ENCODE measurements at regions not wholly inside any gene's neighbourhood (a gene's known extent, or its start where the extent isn't known, plus 50 kb on each side); places are given as distances from the start of the nearest gene placed in this dataset.

GRCh38 chr13:78323848-78324247 lies 279.5 kb downstream of the POU4F1 start:
- 71% methylated on average over 2 of the region's 2 CpGs for WGBS
- no peaks in the 10 kb centered on the region for H3K36me3 ChIP-seq
- H3K9me3 ChIP-seq, result no peaks in the 10 kb centered on the region
- DNase-seq (ENCODE audit: low spot score in 2 of 2), result no peak
- no peak overlapping the region for H3K4me3 ChIP-seq
- no peak overlapping the region for H3K27ac ChIP-seq
- no peaks in the 10 kb centered on the region for H3K27me3 ChIP-seq
- no peak for TF ChIP-seq POLR2A (IDR thresholded peaks at IDR 0.05)
- no peak for TF ChIP-seq EP300 (IDR thresholded peaks at IDR 0.05)
- TF ChIP-seq, protein P1, sequence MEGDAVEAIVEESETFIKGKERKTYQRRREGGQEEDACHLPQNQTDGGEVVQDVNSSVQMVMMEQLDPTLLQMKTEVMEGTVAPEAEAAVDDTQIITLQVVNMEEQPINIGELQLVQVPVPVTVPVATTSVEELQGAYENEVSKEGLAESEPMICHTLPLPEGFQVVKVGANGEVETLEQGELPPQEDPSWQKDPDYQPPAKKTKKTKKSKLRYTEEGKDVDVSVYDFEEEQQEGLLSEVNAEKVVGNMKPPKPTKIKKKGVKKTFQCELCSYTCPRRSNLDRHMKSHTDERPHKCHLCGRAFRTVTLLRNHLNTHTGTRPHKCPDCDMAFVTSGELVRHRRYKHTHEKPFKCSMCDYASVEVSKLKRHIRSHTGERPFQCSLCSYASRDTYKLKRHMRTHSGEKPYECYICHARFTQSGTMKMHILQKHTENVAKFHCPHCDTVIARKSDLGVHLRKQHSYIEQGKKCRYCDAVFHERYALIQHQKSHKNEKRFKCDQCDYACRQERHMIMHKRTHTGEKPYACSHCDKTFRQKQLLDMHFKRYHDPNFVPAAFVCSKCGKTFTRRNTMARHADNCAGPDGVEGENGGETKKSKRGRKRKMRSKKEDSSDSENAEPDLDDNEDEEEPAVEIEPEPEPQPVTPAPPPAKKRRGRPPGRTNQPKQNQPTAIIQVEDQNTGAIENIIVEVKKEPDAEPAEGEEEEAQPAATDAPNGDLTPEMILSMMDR (IDR thresholded peaks at IDR 0.05), result no peak
- TF ChIP-seq POLR2AphosphoS5 (IDR thresholded peaks at IDR 0.05), result no peak
- no peaks in the 10 kb centered on the region for H3K4me1 ChIP-seq

GRCh38 chr13:78323040-78323439 lies 280.3 kb downstream of the POU4F1 start:
- Histone ChIP-seq H3K27ac (no peak overlapping the region), H3K4me1 (no peaks in the 10 kb centered on the region), H3K27me3 (no peaks in the 10 kb centered on the region), H3K4me3 (no peak overlapping the region), H3K36me3 (no peaks in the 10 kb centered on the region), H3K9me3 (no peaks in the 10 kb centered on the region)
- TF ChIP-seq POLR2A (IDR thresholded peaks at IDR 0.05), result no peak
- TF ChIP-seq, protein P1 (IDR thresholded peaks at IDR 0.05), result no peak
- TF ChIP-seq EP300 (IDR thresholded peaks at IDR 0.05), result no peak
- no peak for TF ChIP-seq POLR2AphosphoS5 (IDR thresholded peaks at IDR 0.05)
- DNase-seq (ENCODE audit: low spot score in 2 of 2), result no peak

DNA sequence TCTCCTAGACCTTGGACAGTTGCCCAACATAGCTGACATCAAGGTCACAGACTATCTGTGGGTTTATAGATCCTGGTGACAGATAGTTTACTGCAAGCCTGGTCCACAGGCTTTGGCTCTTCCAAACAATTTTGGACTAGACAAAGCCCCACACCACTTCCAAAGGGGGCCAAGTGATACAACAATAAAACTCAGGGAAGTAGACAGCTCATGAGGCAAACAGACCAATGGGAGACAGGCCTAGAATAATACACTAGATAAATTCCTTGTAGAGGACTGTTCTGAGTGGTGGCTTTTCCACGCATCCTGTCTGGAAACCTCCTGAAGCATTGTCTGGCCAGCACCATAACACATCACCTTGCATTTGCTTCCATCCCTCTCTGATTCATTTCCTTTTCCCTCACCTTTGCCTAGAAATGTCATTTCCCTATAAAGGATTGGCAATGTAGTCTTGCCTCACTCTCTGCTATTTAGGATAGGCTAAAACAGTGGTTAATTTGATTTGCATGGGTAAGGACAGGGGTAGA lies 284.2 kb downstream of the POU4F1 start:
- DNase-seq (ENCODE audit: low spot score in 2 of 2), result no peak
- Histone ChIP-seq H3K27ac (no peak overlapping the region), H3K4me3 (no peak overlapping the region), H3K4me1 (no peaks in the 10 kb centered on the region), H3K9me3 (no peaks in the 10 kb centered on the region), H3K36me3 (no peaks in the 10 kb centered on the region), H3K27me3 (no peaks in the 10 kb centered on the region)
- WGBS, result 94% methylated on average over 1 of the region's 1 CpG
- TF ChIP-seq EP300 (IDR thresholded peaks at IDR 0.05) (no peak), POLR2AphosphoS5 (IDR thresholded peaks at IDR 0.05) (no peak)
- TF ChIP-seq, protein P1 (IDR thresholded peaks at IDR 0.05), result no peak

GRCh38 chr13:78317030-78317429 lies 286.3 kb downstream of the POU4F1 start:
- H3K4me3 ChIP-seq, result no peak overlapping the region
- H3K27me3 ChIP-seq, result no peaks in the 10 kb centered on the region
- H3K27ac ChIP-seq, result no peak overlapping the region
- H3K4me1 ChIP-seq, result no peaks in the 10 kb centered on the region
- no peaks in the 10 kb centered on the region for H3K9me3 ChIP-seq
- TF ChIP-seq EP300 (IDR thresholded peaks at IDR 0.05), result no peak
- no peak for TF ChIP-seq POLR2A (IDR thresholded peaks at IDR 0.05)
- TF ChIP-seq, protein P1 (IDR thresholded peaks at IDR 0.05), result no peak
- TF ChIP-seq POLR2AphosphoS5 (IDR thresholded peaks at IDR 0.05), result no peak
- no peaks in the 10 kb centered on the region for H3K36me3 ChIP-seq
- no peak for DNase-seq (ENCODE audit: low spot score in 2 of 2)

GRCh38 chr13:78309497-78310180 lies 293.7 kb downstream of the POU4F1 start:
- Histone ChIP-seq H3K4me3 (no peak overlapping the region), H3K4me1 (no peaks in the 10 kb centered on the region), H3K27me3 (no peaks in the 10 kb centered on the region), H3K27ac (no peak overlapping the region), H3K9me3 (no peaks in the 10 kb centered on the region), H3K36me3 (no peaks in the 10 kb centered on the region)
- DNase-seq (ENCODE audit: low spot score in 2 of 2), result no peak
- TF ChIP-seq, protein P1 (IDR thresholded peaks at IDR 0.05), result no peak
- TF ChIP-seq POLR2AphosphoS5 (IDR thresholded peaks at IDR 0.05) (no peak), POLR2A (IDR thresholded peaks at IDR 0.05) (no peak), EP300 (IDR thresholded peaks at IDR 0.05) (no peak)
- WGBS, result 73% methylated on average over 4 of the region's 4 CpGs
